Middle frontal gyrus (tissue), 1 donor: ENCODE measurements at regions not wholly inside any gene's neighbourhood (a gene's known extent, or its start where the extent isn't known, plus 50 kb on each side); places are given as distances from the start of the nearest gene placed in this dataset.

Experiments used
- DNase-seq: peaks from one replicate; pipeline ENCODE4 v3.0.0-alpha.2; 2015; ENCODE audit warnings: low spot score; ENCODE audit errors: extremely low spot score

DNA sequence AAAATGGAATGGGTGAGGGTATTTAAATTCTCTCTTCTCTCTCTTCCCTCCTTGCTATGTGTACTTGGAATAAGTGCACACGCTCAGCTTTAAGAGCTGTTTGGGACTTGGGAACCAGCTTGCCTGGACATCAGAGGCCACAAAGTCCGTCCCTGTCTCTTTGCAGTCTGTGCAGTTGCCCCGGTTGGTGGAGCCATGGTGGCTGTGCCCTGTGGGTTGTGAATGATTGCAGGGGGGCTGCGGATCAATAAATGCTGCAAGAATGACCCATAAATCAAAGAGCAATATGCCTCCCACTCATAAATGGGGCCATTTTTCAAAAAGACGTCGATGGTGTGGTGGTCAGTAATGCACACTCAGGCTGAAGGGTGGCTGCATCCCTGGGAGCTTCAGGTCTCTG, 135.1 kb upstream of the CST7 start:
- no peak for DNase-seq

- no peak for DNase-seq
Observed at GRCh38 chr20:24814556-24815195, 134.4 kb upstream of the CST7 start.

DNA sequence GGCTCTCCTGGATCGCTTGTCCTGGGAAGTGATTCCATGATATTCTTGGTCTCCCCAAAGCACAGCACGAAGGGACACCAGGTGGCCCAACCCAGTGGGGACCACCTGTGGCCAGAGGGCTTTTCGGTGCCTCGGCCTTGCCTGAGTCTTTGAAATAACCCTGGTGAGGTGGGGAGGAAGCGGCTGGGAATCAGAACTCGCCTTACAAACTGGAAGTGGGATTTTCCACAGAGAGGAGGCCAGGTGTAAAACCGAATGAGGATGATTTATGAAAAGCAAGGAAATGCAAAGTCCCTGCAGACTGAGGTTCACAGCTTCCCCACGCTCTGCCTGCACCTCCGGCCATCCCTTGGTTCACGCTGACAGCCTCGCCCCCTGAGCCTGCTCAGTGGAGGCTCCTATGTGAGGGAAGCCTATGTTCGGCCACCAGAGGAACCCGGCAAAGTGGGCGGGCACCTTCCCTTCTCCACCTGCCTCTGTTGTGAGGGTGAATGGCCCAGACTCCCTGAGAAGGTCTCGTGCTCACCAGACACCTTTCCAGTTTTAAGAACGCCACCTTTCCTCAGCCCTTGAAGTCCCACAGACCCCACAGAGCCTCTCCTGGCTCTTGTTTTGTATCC, 133.8 kb upstream of the CST7 start:
- DNase-seq: no peak

GRCh38 chr20:24815931-24816330, 133.1 kb upstream of the CST7 start:
- no peak for DNase-seq

DNA sequence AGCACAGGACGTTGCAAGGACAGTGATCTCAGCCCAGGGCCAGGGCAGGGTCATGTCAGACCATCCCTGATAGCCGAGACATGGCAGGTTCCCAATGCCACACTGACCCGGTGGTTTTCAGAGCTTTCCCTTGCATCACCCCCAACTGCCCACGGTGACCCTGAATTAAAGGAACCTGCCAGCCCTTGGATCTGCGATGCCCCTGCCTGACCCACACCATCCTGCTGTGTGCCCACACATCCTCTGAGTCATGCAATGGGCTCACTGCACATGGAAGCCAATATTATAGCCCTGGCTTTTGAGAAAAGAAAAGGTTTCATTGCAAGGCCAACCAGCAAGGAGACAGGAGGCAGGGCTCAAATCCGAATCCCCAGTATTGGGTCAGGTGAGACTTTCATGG, 132.6 kb upstream of the CST7 start:
- no peak for DNase-seq

GRCh38 chr20:24816907-24817306, 132.2 kb upstream of the CST7 start:
- DNase-seq: no peak

DNA sequence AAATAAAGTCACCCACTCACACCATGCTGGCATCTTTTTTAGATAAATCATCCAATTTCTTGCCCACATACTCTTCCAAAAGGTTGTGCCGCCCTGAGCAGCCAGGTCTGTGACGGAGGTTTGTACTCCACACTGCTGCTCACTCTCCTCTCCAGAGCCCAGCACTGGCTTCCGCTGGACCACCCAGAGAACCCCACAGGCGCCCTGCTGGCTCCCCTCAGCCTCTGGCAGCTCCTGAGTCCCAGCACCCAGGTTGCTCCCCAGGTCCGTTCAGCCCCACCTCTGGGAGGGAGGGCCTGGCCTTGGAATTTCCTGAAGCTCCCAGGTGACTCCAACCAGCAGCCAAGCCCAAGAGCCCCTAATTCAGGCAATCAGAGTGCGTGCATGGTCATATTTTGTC, 131.7 kb upstream of the CST7 start:
- DNase-seq: no peak

- no peak for DNase-seq
Observed at GRCh38 chr20:24818056-24818455, 131.0 kb upstream of the CST7 start.

- DNase-seq: no peak
Observed at GRCh38 chr20:24819331-24819965, 129.6 kb upstream of the CST7 start.

DNA sequence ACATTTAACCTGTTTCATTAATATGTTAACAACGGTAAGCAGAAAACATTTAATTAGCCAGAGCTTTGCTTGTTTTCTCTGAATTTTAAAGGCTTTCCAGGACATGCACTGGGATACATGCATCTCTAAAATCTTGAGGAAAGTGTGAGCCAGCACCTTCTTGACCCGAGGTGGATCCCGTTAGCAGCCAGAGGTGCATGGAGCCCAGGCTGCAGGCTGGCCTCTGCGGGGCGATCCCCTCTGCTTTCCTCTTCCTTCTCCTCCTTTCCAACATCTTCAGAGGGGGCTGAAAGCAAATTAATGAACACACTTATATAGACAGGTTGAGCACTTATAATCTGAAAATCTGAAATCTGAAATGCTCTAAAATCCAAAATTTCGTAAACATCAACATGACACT, 128.7 kb upstream of the CST7 start:
- DNase-seq: no peak

DNA sequence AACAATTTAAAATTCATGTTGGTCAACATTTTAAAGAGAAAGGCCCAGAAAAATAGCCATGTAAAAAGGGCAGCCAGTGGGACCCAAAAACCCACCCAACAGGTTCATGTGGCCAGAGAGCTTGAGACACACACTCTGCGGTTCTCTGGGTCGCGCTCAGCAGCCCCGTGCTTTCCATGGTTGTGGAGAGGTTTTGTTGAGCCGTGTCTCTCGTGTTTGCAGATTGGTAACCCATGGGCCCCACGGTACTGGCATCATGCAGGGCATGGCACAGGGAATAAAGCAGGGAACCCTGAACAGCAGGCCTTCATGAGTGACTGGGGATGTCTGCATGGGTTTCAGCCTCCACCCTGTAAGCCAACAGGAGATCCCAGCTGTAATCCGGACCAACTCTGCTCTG, 127.7 kb upstream of the CST7 start:
- DNase-seq: no peak

GRCh38 chr20:24823176-24823784, 125.8 kb upstream of the CST7 start:
- no peak for DNase-seq

DNA sequence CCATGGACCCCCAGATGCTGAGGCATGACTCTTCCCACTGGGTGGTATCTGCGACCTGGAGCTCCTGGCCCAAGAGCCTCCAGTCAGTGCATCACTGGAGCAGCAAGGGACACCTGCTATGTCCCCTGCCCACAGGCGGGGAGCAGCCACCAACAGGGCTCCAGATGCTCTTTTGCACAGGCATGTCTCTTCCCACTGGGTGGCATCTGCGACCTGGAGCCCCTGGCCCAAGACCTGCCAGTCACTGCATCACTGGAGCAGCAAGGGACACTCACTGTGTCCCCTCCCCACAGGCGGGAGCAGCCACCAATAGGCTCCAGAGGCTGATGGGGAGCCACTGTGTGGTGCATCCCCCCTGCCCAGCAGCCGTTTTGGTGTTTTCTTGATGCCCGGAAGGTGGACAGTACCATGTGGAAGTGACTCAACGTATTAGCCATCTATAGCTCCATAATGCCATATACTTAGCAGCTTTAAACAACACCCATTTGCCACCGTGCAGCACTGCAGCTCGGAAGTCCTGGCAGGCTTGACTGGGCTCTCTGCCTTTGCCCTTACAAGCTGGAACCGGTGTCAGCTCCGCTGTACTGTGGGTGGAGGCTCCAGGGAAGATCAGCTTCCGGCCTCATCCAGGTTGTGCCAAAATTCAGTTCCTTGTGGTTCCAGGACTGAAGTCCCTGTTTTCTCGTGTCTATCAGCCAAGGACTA, 124.9 kb upstream of the CST7 start:
- no peak for DNase-seq

- DNase-seq: no peak
Observed at GRCh38 chr20:24825591-24825990, 123.5 kb upstream of the CST7 start.

DNA sequence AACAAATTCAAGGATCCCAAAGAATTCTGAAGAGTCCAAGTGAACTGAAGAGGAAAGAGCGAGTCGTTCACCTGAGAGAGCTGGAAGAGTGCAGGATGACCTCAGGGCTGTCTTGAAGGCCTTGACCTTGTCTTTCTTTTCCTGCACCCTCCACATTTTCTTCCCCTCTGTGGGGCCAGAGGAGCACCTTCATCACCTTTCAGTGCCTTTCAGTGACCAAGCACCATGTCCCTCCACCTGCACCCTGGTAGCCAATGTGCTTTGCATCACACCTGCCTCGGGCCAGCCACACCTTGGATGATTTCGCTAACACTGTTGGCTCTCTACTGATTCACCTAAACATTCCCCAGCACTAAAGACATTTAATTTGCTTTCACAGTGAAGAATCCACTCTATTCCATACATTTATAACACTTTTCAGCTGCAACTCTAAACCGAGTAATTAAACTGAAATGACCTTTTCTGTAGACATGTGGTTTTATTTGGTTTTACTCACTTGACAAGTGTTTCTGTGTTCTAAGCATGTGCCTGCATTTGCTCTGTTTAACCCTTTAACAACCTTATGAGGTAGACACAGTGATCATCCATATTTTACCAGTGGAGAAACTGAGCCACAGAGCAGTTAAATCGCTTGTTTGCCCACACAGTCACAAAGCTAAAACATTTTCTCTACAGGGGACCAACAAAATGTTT, 121.3 kb upstream of the CST7 start:
- no peak for DNase-seq

DNA sequence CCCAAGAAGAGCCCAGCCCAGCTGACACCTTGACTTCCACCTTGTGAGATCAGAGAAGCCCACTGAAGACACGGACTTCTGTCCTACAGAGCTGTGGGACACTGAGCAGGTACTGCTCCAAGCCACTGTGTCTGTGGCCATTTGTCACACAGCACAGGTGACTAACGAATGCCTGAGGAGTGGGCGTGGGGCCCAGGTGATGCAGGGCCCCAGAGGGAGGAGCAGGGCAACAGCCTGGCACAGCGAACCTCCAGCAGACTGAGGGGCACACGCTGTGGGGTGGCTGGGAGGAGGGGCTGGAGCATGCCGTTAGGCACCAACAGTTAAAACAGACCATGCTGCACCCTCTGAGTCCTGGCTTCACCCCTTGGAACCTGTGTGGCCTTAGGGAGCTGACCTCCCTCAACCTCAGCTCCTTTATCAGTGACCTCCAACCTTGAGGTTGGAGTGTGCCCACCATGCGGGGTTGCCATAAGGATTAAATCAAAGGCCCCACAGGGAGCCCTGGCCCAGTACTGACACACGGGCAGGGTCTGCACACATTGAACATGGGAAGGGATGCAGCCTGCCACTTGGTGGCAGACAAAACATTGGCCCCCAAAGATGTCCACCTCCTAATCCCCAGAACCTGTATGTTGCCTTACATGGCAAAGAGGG, 119.9 kb upstream of the CST7 start:
- no peak for DNase-seq

GRCh38 chr20:24829649-24830370, 119.3 kb upstream of the CST7 start:
- DNase-seq: no peak

- no peak for DNase-seq
Observed at GRCh38 chr20:24830649-24831048, 118.4 kb upstream of the CST7 start.

DNA sequence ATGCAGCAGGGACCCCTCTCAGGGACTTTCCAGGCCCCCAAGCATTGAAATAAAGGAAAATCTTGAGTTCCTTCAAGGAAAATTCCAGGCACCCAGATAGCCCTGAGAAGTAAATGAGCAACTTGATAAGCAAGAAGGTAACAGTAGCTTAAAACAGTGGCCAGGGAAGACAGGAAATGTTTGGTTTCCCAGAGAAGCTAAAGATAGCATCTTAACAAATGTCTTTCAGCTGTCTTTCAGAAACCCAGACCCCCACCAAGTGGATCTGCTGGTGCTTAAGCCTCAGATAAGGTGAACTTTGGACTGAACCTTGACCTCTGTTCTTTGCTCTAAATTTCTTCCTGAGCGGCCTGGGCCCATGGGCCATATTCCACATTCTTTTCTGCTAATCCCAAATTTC, 117.8 kb upstream of the CST7 start:
- DNase-seq: no peak

GRCh38 chr20:24832518-24832917, 116.6 kb upstream of the CST7 start:
- DNase-seq: no peak
